HepG2 (cell line): ENCODE measurements at regions not wholly inside any gene's neighbourhood (a gene's known extent, or its start where the extent isn't known, plus 50 kb on each side); places are given as distances from the start of the nearest gene placed in this dataset.
A peak's percentile ranks its signal among the peaks of the same experiment; 100 is the strongest.

Experiments used
- ARNT ChIP-seq: fragments of 450-650 bp; IDR thresholded peaks from 2 replicates; pipeline ENCODE4 v1.6.1; 2017
- ARNTL ChIP-seq: sonication (generic); formaldehyde crosslinking; IDR thresholded peaks from 2 replicates; pipeline ENCODE4 v1.4.0; 2020; ENCODE audit warnings: mild to moderate bottlenecking, missing genetic modification reagents
- CBX1 ChIP-seq: IDR thresholded peaks from one replicate; pipeline ENCODE4 v1.6.1; 2016; ENCODE audit warnings: antibody characterized with exemption, low read depth
- DZIP1 ChIP-seq: sonication (generic); formaldehyde crosslinking; IDR thresholded peaks from 2 replicates; pipeline ENCODE4 v1.5.0; 2020; ENCODE audit warnings: mild to moderate bottlenecking, missing genetic modification reagents
- GMEB2 ChIP-seq: IDR thresholded peaks from 2 replicates; pipeline ENCODE4 v1.6.1; 2016; ENCODE audit warnings: missing biosample characterization, missing genetic modification reagents, low read depth
- GZF1 ChIP-seq: sonication (generic); formaldehyde crosslinking; IDR thresholded peaks from 2 replicates; pipeline ENCODE4 v1.5.1; 2020; ENCODE audit warnings: mild to moderate bottlenecking, missing genetic modification reagents
- HNF4A ChIP-seq: sonication (generic); formaldehyde crosslinking; IDR thresholded peaks from 2 replicates; pipeline ENCODE4 v1.4.0; 2020; ENCODE audit warnings: missing genetic modification reagents
- HOXA5 ChIP-seq: sonication (generic); formaldehyde crosslinking; IDR thresholded peaks from 2 replicates; pipeline ENCODE4 v1.4.0; 2020; ENCODE audit warnings: missing genetic modification reagents
- KLF15 ChIP-seq: sonication (generic); formaldehyde crosslinking; IDR thresholded peaks from 2 replicates; pipeline ENCODE4 v1.8.1; 2023; ENCODE audit warnings: borderline replicate concordance, mild to moderate bottlenecking, inconsistent platforms, missing genetic modification reagents, mixed read lengths
- MAFG ChIP-seq: sonication (generic); formaldehyde crosslinking; IDR thresholded peaks from 2 replicates; pipeline ENCODE4 v1.5.1; 2020; ENCODE audit warnings: mild to moderate bottlenecking, missing genetic modification reagents
- MBD4 ChIP-seq: IDR thresholded peaks from 2 replicates; pipeline ENCODE4 v1.6.1; 2012; ENCODE audit warnings: low read length, inconsistent platforms, borderline replicate concordance
- MTERF4 ChIP-seq: sonication (generic); formaldehyde crosslinking; IDR thresholded peaks from 2 replicates; pipeline ENCODE4 v1.8.0; 2023; ENCODE audit warnings: mild to moderate bottlenecking, missing genetic modification reagents
- SMAD3 ChIP-seq: sonication (generic); formaldehyde crosslinking; IDR thresholded peaks from 2 replicates; pipeline ENCODE4 v1.4.0; 2020; ENCODE audit warnings: missing genetic modification reagents
- SRSF9 ChIP-seq: fragments of 200-400 bp; formaldehyde crosslinking; IDR thresholded peaks from 2 replicates; pipeline ENCODE4 v1.6.1; 2018; ENCODE audit warnings: borderline replicate concordance, mild to moderate bottlenecking, low read depth, low read length; ENCODE audit not compliant: insufficient read depth, poor library complexity, severe bottlenecking
- ZNF337 ChIP-seq: sonication (generic); formaldehyde crosslinking; IDR thresholded peaks from 2 replicates; pipeline ENCODE4 v1.5.1; 2020; ENCODE audit warnings: missing genetic modification reagents, low read depth, mild to moderate bottlenecking, borderline replicate concordance
- ZNF407 ChIP-seq: sonication (generic); formaldehyde crosslinking; IDR thresholded peaks from one replicate; pipeline ENCODE4 v1.5.1; 2020; ENCODE audit warnings: mild to moderate bottlenecking, missing genetic modification reagents; ENCODE audit errors: not compliant biosample characterization
- ZNF879 ChIP-seq: sonication (generic); formaldehyde crosslinking; IDR thresholded peaks from 2 replicates; pipeline ENCODE4 v1.8.1; 2023; ENCODE audit warnings: missing genetic modification reagents

- TF ChIP-seq ZNF879 (CRISPR knock-in tag) (no peak), ARNT (no peak), DZIP1 (CRISPR knock-in tag) (no peak), GZF1 (CRISPR knock-in tag) (no peak), HNF4A (CRISPR knock-in tag) (peak; percentile 65), ZNF337 (CRISPR knock-in tag) (no peak), SRSF9 (no peak), MBD4 (no peak), MTERF4 (no peak), SMAD3 (CRISPR knock-in tag) (no peak), MAFG (no peak), ARNTL (no peak), HOXA5 (CRISPR knock-in tag) (peak; percentile 42; the same call in 1 of the 2 replicates), ZNF407 (no peak), GMEB2 (CRISPR knock-in tag) (no peak), CBX1 (no peak), KLF15 (no peak)
Measured at GRCh38 chrX:109872021-109872732, 130.7 kb upstream of the TMEM164 start (continued).
